ENCODE measurements at regions not wholly inside any gene's neighbourhood (a gene's known extent, or its start where the extent isn't known, plus 50 kb on each side); places are given as distances from the start of the nearest gene placed in this dataset.
A peak's percentile ranks its signal among the peaks of the same experiment; 100 is the strongest.

- 4% methylated on average over 23 of the region's 70 CpGs for WGBS
- no peak for TF ChIP-seq EP300 (IDR thresholded peaks at IDR 0.05)
- TF ChIP-seq, protein P1, sequence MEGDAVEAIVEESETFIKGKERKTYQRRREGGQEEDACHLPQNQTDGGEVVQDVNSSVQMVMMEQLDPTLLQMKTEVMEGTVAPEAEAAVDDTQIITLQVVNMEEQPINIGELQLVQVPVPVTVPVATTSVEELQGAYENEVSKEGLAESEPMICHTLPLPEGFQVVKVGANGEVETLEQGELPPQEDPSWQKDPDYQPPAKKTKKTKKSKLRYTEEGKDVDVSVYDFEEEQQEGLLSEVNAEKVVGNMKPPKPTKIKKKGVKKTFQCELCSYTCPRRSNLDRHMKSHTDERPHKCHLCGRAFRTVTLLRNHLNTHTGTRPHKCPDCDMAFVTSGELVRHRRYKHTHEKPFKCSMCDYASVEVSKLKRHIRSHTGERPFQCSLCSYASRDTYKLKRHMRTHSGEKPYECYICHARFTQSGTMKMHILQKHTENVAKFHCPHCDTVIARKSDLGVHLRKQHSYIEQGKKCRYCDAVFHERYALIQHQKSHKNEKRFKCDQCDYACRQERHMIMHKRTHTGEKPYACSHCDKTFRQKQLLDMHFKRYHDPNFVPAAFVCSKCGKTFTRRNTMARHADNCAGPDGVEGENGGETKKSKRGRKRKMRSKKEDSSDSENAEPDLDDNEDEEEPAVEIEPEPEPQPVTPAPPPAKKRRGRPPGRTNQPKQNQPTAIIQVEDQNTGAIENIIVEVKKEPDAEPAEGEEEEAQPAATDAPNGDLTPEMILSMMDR (IDR thresholded peaks at IDR 0.05) = no peak
- no peak for TF ChIP-seq POLR2AphosphoS5 (IDR thresholded peaks at IDR 0.05)
- no peak for TF ChIP-seq POLR2A (IDR thresholded peaks at IDR 0.05)
- Histone ChIP-seq H3K4me3 (peak overlapping the region; percentile 59), H3K36me3 (no peaks in the 10 kb centered on the region), H3K9me3 (no peaks in the 10 kb centered on the region), H3K27ac (no peak overlapping the region), H3K27me3 (peaks cover 73% of the 10 kb centered on the region), H3K4me1 (peaks cover 21% of the 10 kb centered on the region)
- DNase-seq (ENCODE audit: low spot score in 2 of 2) = no peak
Observed at GRCh38 chr2:45168711-45169338, 159.6 kb upstream of the SIX2 start.

DNA sequence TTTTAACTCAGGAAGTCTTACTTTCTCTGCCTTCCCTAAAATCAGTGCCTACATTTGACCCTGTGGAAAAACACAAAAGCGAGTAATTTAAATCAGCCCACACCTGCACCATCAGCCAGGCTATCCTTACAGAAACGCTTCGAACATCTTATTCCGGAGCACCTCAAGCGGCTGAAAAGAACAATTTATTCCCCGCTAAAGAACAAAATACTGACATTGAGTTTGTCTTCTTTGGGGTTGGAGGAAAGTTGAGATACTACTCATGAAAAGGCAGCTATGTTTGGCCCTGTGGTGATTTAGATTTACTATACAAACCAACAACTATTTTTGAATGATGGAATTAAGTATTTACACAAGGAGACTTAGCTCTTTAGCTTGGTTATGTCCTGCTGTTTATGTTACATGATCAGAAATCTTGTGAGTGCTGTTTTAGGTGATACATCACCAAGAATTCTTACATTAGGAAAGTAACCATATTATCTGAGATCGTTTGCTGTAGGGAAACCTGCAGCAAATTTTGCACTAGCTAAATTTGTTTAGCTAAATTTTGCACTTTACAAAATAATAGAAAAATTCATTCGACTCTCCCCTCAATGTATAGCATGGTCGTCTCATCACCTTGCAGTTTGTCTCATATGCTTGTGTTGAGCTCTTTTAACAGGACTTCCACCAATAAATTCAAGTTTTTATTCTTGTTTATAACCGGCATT is 158.8 kb upstream of the SIX2 start:
- Histone ChIP-seq H3K36me3 (no peaks in the 10 kb centered on the region), H3K9me3 (no peaks in the 10 kb centered on the region), H3K4me3 (peak overlapping the region; percentile 59), H3K27me3 (peaks cover 81% of the 10 kb centered on the region), H3K27ac (no peak overlapping the region), H3K4me1 (peaks cover 21% of the 10 kb centered on the region)
- TF ChIP-seq, protein P1 (IDR thresholded peaks at IDR 0.05) = no peak
- no peak for TF ChIP-seq POLR2A (IDR thresholded peaks at IDR 0.05)
- no peak for TF ChIP-seq EP300 (IDR thresholded peaks at IDR 0.05)
- TF ChIP-seq POLR2AphosphoS5 (IDR thresholded peaks at IDR 0.05) = no peak
- DNase-seq (ENCODE audit: low spot score in 2 of 2) = no peak
- WGBS = 52% methylated on average over 10 of the region's 10 CpGs

DNA sequence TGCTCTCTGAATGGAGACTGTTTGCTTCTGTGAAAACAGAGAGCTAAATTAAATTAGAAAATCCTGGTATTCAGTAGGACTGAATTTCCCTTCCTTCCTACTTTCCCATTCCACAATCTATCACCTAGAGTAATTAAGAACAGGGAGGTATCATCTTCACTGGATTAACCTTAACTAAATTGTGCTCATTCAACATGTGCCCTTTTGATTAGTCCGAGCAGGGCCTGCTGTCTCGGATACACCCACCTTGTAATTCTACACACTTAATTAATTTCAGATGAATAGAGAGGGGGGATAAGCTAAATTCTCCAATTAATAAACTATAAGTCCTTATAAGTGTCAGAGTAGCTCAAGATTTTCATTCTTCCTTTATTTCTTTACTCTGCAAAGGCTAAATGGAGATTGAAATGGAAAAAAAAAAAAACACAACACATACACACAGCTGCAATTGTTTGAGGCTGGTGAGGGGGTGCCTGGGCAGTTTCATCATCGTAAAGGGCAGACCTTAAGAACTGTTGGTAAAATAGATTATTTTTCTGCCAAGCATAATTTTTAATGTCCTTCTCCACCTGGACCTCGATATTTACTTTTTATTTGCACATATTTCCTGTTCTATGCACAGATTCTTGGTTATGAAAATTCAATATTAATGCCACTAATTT is 157.1 kb upstream of the SIX2 start:
- DNase-seq (ENCODE audit: low spot score in 2 of 2) = no peak
- no peaks in the 10 kb centered on the region for H3K36me3 ChIP-seq
- peaks cover 21% of the 10 kb centered on the region for H3K4me1 ChIP-seq
- H3K27ac ChIP-seq = no peak overlapping the region
- no peak for TF ChIP-seq EP300 (IDR thresholded peaks at IDR 0.05)
- no peak for TF ChIP-seq POLR2AphosphoS5 (IDR thresholded peaks at IDR 0.05)
- no peak for TF ChIP-seq POLR2A (IDR thresholded peaks at IDR 0.05)
- TF ChIP-seq, protein P1 (IDR thresholded peaks at IDR 0.05) = no peak
- no peaks in the 10 kb centered on the region for H3K9me3 ChIP-seq
- H3K27me3 ChIP-seq = peaks cover 81% of the 10 kb centered on the region
- WGBS = 89% methylated on average over 4 of the region's 4 CpGs
- H3K4me3 ChIP-seq = no peak overlapping the region

DNA sequence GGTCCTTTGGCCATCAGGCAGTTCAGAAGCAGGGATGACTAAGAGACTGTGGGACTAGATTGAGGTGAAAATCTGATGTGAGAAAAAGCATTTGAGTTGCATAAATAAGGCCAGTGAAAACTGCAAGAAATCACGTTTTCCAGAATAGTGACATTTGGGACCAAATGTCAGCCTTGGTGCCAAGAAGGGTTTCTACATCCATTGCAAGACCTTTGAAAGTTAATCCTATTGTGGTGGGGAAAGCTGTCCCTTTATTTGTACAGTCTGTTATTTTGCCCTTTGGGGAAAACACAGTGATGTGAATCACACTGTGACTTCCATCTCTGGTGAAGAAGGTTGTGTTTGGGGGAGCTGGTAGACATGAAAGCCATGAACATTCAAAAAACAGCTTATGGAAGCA is 153.5 kb upstream of the SIX2 start:
- TF ChIP-seq, protein P1 (IDR thresholded peaks at IDR 0.05) = no peak
- TF ChIP-seq EP300 (IDR thresholded peaks at IDR 0.05) = no peak
- WGBS = 78% methylated on average over 1 of the region's 1 CpG
- no peak overlapping the region for H3K4me3 ChIP-seq
- H3K36me3 ChIP-seq = no peaks in the 10 kb centered on the region
- H3K9me3 ChIP-seq = no peaks in the 10 kb centered on the region
- no peak overlapping the region for H3K27ac ChIP-seq
- H3K4me1 ChIP-seq = no peaks in the 10 kb centered on the region
- DNase-seq (ENCODE audit: low spot score in 2 of 2) = no peak
- H3K27me3 ChIP-seq = peaks cover 44% of the 10 kb centered on the region

DNA sequence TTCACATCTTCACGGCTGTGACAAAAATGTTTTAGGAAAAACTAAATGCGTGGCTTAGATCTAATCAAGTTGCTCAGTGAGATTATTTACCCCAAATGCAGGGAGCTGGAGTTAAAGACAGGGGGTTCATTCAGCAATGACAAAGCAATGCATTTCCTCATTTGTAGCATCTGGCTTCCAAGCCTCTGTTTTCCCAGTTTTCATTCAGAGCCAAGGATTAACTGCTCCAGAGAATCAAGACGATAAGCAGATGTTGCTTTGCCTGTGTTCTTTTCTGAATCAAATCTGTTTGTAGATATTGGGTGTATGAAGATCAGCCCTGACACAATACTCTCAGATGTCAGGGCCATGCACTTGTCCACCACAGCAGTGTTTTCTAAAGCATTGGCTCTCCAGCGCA is 147.4 kb upstream of the SIX2 start:
- H3K27ac ChIP-seq = no peak overlapping the region
- H3K4me3 ChIP-seq = no peak overlapping the region
- H3K36me3 ChIP-seq = no peaks in the 10 kb centered on the region
- no peaks in the 10 kb centered on the region for H3K27me3 ChIP-seq
- WGBS = 78% methylated on average over 4 of the region's 4 CpGs
- no peak for TF ChIP-seq POLR2AphosphoS5 (IDR thresholded peaks at IDR 0.05)
- TF ChIP-seq, protein P1 (IDR thresholded peaks at IDR 0.05) = no peak
- TF ChIP-seq POLR2A (IDR thresholded peaks at IDR 0.05) = no peak
- TF ChIP-seq EP300 (IDR thresholded peaks at IDR 0.05) = no peak
- no peak for DNase-seq (ENCODE audit: low spot score in 2 of 2)
- H3K4me1 ChIP-seq = no peaks in the 10 kb centered on the region
- H3K9me3 ChIP-seq = no peaks in the 10 kb centered on the region

Measured in suprapubic skin (tissue), 4 donors.